ENCODE measurements at regions not wholly inside any gene's neighbourhood (a gene's known extent, or its start where the extent isn't known, plus 50 kb on each side); places are given as distances from the start of the nearest gene placed in this dataset.

GRCh38 chr2:35228584-35228983, 1127.0 kb upstream of the CRIM1 start:
- H3K9me3 Mint-ChIP-seq, result no peaks in the 10 kb centered on the region
- no peaks in the 10 kb centered on the region for H3K4me1 Mint-ChIP-seq (ENCODE audit: unreplicated experiment)
- no peaks in the 10 kb centered on the region for H3K36me3 Mint-ChIP-seq
- H3K27ac Mint-ChIP-seq, result no peak overlapping the region
- DNase-seq (ENCODE audit: extremely low spot score, unreplicated experiment), result no peak
- TF ChIP-seq CTCF (conservative IDR thresholded peaks at IDR 0.05), result no peak
- no peak overlapping the region for H3K4me3 Mint-ChIP-seq
- H3K27me3 Mint-ChIP-seq, result no peaks in the 10 kb centered on the region

GRCh38 chr2:35220461-35220860, 1135.1 kb upstream of the CRIM1 start:
- Mint-ChIP-seq H3K27ac (no peak overlapping the region), H3K9me3 (no peaks in the 10 kb centered on the region), H3K36me3 (no peaks in the 10 kb centered on the region), H3K4me1 (ENCODE audit: unreplicated experiment) (no peaks in the 10 kb centered on the region), H3K27me3 (no peaks in the 10 kb centered on the region), H3K4me3 (no peak overlapping the region)
- TF ChIP-seq CTCF (conservative IDR thresholded peaks at IDR 0.05), result no peak
- no peak for DNase-seq (ENCODE audit: extremely low spot score, unreplicated experiment)

- Mint-ChIP-seq H3K4me3 (no peak overlapping the region), H3K9me3 (no peaks in the 10 kb centered on the region), H3K36me3 (no peaks in the 10 kb centered on the region), H3K27me3 (no peaks in the 10 kb centered on the region), H3K4me1 (ENCODE audit: unreplicated experiment) (no peaks in the 10 kb centered on the region), H3K27ac (no peak overlapping the region)
- no peak for TF ChIP-seq CTCF (conservative IDR thresholded peaks at IDR 0.05)
- DNase-seq (ENCODE audit: extremely low spot score, unreplicated experiment), result no peak
Measured at GRCh38 chr2:35204881-35205280, 1150.7 kb upstream of the CRIM1 start.

- H3K27ac Mint-ChIP-seq, result no peak overlapping the region
- no peak for TF ChIP-seq CTCF (conservative IDR thresholded peaks at IDR 0.05)
- no peak for DNase-seq (ENCODE audit: extremely low spot score, unreplicated experiment)
- H3K9me3 Mint-ChIP-seq, result peaks cover 3% of the 10 kb centered on the region
- H3K36me3 Mint-ChIP-seq, result no peaks in the 10 kb centered on the region
- H3K4me3 Mint-ChIP-seq, result no peak overlapping the region
- no peaks in the 10 kb centered on the region for H3K4me1 Mint-ChIP-seq (ENCODE audit: unreplicated experiment)
- no peaks in the 10 kb centered on the region for H3K27me3 Mint-ChIP-seq
Measured at GRCh38 chr2:35204323-35204722, 1151.3 kb upstream of the CRIM1 start.

- H3K4me3 Mint-ChIP-seq, result no peak overlapping the region
- no peak overlapping the region for H3K27ac Mint-ChIP-seq
- DNase-seq (ENCODE audit: extremely low spot score, unreplicated experiment), result no peak
- H3K4me1 Mint-ChIP-seq (ENCODE audit: unreplicated experiment), result no peaks in the 10 kb centered on the region
- H3K36me3 Mint-ChIP-seq, result no peaks in the 10 kb centered on the region
- no peaks in the 10 kb centered on the region for H3K27me3 Mint-ChIP-seq
- peaks cover 5% of the 10 kb centered on the region for H3K9me3 Mint-ChIP-seq
- peak; percentile 37 for TF ChIP-seq CTCF (conservative IDR thresholded peaks at IDR 0.05)
Measured at GRCh38 chr2:35199298-35199697, 1156.3 kb upstream of the CRIM1 start.

GRCh38 chr2:35185861-35186412, 1169.6 kb upstream of the CRIM1 start:
- no peaks in the 10 kb centered on the region for H3K4me1 Mint-ChIP-seq (ENCODE audit: unreplicated experiment)
- H3K27ac Mint-ChIP-seq, result no peak overlapping the region
- TF ChIP-seq CTCF (conservative IDR thresholded peaks at IDR 0.05), result no peak
- H3K9me3 Mint-ChIP-seq, result no peaks in the 10 kb centered on the region
- H3K27me3 Mint-ChIP-seq, result peaks cover 5% of the 10 kb centered on the region
- H3K4me3 Mint-ChIP-seq, result no peak overlapping the region
- no peaks in the 10 kb centered on the region for H3K36me3 Mint-ChIP-seq
- DNase-seq (ENCODE audit: extremely low spot score, unreplicated experiment), result no peak
